Skeletal muscle satellite cell (primary cell): ENCODE measurements at regions not wholly inside any gene's neighbourhood (a gene's known extent, or its start where the extent isn't known, plus 50 kb on each side); places are given as distances from the start of the nearest gene placed in this dataset.

Source experiments
- H3K27me3 ChIP-seq: 2 replicates; pipeline ENCODE4 v1.7.0; 2013; ENCODE audit warnings: low read length; ENCODE audit not compliant: control insufficient read depth, insufficient read depth
- H3K36me3 ChIP-seq: 2 replicates; pipeline ENCODE4 v1.7.0; 2013; ENCODE audit warnings: mild to moderate bottlenecking, control low read depth, low read length; ENCODE audit not compliant: insufficient read depth
- H3K4me1 ChIP-seq: 2 replicates; pipeline ENCODE4 v1.7.0; 2013; ENCODE audit warnings: low read length; ENCODE audit not compliant: control insufficient read depth, insufficient read depth
- H3K4me2 ChIP-seq: 2 replicates; pipeline ENCODE4 v1.7.0; 2013; ENCODE audit warnings: mild to moderate bottlenecking, low read length
- H3K4me3 ChIP-seq: 2 replicates; pipeline ENCODE4 v1.7.0; 2013; ENCODE audit warnings: low read length
- H3K9ac ChIP-seq: 2 replicates; pipeline ENCODE4 v1.7.0; 2013; ENCODE audit warnings: mild to moderate bottlenecking, low read depth, low read length, moderate library complexity
- H3K9me3 ChIP-seq: replicated peaks from 2 replicates; pipeline ENCODE4 v1.7.0; 2013; ENCODE audit warnings: mild to moderate bottlenecking, control low read depth, low read length

DNA sequence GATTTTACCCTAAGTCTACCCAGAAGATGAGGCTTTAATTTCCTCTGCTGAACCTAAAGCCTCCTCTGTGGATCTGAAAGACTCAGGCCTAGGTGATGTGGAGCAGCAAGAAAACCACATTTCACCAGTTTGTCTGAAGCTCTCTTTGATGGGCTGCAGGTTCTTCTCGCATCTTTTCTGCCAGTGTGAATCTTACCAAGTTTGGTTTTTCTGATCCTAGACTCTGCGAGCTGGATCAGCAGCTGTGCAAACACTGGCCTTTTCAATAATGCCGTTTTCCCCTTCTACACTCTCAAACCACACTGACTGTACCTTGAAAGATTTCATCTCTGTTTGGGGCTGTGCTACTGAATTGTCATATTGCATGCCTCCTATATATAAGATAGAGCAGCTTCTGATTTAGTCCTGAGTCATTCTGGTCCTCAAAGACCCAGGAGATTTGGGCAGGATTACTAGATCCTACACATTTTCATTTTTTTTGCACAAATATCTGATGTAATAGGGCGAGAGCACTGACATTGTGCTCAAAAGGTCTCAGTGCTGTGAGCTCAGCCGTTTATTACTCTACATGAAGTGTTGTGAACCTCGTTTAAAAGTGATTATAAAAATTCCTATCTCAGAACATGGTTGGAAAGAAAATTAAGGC, 133.6 kb upstream of the FAM9C start:
- H3K4me2 ChIP-seq, result no peak overlapping the region
- H3K36me3 ChIP-seq, result no peaks in the 10 kb centered on the region
- H3K4me1 ChIP-seq, result peaks cover 4% of the 10 kb centered on the region
- no peaks in the 10 kb centered on the region for H3K27me3 ChIP-seq
- H3K9me3 ChIP-seq, result no peaks in the 10 kb centered on the region
- H3K9ac ChIP-seq, result no peak overlapping the region
- H3K4me3 ChIP-seq, result no peak overlapping the region

- H3K36me3 ChIP-seq, result no peaks in the 10 kb centered on the region
- H3K9ac ChIP-seq, result no peak overlapping the region
- H3K27me3 ChIP-seq, result no peaks in the 10 kb centered on the region
- H3K4me3 ChIP-seq, result no peak overlapping the region
- H3K4me2 ChIP-seq, result no peak overlapping the region
- no peaks in the 10 kb centered on the region for H3K4me1 ChIP-seq
- H3K9me3 ChIP-seq, result no peaks in the 10 kb centered on the region
Measured at GRCh38 chrX:13175056-13175455, 130.6 kb upstream of the FAM9C start.

DNA sequence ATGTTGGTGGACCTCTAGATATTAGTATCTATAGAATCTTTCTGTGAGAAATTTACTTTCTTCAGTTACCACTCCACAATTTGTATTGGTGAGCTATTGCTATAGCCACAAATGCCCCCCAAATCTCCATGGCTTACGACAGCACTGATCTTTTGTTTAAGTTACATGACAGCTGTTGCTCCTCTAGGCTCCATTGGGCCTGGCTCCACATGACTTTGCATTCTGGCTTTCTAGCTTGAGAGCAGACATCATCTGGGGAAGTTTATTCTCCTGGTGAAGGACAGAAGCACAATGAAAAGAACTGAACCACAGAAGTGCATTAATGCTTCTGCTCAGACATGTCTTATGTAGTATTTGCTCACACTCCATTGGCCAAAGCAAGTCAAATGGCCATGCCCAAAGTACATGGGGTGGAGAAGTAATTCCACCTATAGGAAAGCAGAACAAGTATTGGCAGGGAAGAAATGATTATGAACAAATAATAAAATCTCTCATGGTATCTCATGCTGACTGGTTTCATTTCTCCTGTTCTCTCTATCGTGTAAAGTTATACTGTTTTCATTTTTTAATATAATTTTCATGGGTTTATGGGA, 126.6 kb upstream of the FAM9C start:
- H3K4me1 ChIP-seq, result peaks cover 7% of the 10 kb centered on the region
- H3K9ac ChIP-seq, result no peak overlapping the region
- no peaks in the 10 kb centered on the region for H3K36me3 ChIP-seq
- no peak overlapping the region for H3K4me2 ChIP-seq
- H3K4me3 ChIP-seq, result no peak overlapping the region
- H3K9me3 ChIP-seq, result no peaks in the 10 kb centered on the region
- no peaks in the 10 kb centered on the region for H3K27me3 ChIP-seq

GRCh38 chrX:13169684-13170083, 125.3 kb upstream of the FAM9C start:
- no peak overlapping the region for H3K4me3 ChIP-seq
- H3K36me3 ChIP-seq, result no peaks in the 10 kb centered on the region
- no peaks in the 10 kb centered on the region for H3K9me3 ChIP-seq
- H3K4me1 ChIP-seq, result peaks cover 7% of the 10 kb centered on the region
- no peaks in the 10 kb centered on the region for H3K27me3 ChIP-seq
- no peak overlapping the region for H3K4me2 ChIP-seq
- no peak overlapping the region for H3K9ac ChIP-seq

DNA sequence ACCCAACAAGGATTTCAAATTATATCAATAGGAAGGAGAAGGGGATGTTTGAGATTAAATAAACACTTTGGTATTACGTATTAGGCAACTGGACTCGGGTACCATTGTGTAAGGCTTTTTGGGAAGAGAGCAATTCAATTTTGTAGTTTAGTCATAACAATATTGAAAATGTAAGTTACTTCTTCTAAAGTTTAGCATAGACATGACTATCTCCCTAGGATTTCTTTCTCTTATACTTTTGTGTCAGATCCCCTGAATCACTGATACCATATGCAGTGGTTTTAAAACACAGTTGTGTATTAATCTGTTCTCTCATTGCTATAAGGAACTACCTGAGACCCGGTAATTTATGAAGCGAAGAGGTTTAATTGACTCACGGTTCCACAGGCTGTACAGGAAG, 123.8 kb upstream of the FAM9C start:
- Histone ChIP-seq H3K27me3 (no peaks in the 10 kb centered on the region), H3K4me2 (no peak overlapping the region), H3K9me3 (no peaks in the 10 kb centered on the region), H3K36me3 (no peaks in the 10 kb centered on the region), H3K4me3 (no peak overlapping the region), H3K9ac (no peak overlapping the region), H3K4me1 (peaks cover 7% of the 10 kb centered on the region)

DNA sequence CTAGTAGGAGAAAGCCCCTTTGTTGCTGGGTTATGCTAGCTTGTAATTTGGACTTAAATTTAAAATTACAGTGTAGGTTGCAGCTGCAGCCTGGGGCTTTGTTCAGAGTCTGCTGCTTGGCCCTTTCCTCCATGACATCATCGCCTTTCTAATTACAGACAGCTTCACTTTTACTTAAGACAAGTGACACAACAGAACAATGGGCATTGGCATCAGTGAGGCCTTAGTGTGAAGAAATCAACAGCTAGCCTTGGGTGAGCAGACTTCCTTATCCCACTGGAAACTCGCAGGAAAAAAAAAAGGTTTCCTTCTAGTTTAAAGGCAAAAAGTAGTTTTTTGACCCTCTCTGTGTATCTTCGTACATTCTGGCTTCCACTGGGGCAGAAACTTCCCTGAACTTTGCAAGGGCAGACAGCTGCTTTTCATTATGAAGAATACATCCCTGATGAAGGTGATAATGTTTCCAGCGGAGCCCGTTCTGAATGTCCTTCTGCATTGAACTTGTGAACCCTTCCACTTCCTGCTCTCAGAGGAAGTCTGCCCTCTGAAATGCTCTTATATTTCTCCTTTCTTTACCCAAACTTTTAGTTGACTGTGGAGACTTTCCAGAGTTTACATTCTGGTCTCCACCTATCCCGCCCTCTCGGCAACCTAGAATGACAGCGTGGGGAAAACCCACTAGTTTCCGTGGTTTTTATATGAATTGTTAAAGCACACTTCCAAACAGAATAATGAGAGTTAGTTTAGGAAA, 123.2 kb upstream of the FAM9C start:
- Histone ChIP-seq H3K9ac (no peak overlapping the region), H3K36me3 (no peaks in the 10 kb centered on the region), H3K4me1 (peaks cover 7% of the 10 kb centered on the region), H3K4me2 (peak overlapping the region; percentile 9), H3K27me3 (no peaks in the 10 kb centered on the region), H3K4me3 (no peak overlapping the region), H3K9me3 (no peaks in the 10 kb centered on the region)

DNA sequence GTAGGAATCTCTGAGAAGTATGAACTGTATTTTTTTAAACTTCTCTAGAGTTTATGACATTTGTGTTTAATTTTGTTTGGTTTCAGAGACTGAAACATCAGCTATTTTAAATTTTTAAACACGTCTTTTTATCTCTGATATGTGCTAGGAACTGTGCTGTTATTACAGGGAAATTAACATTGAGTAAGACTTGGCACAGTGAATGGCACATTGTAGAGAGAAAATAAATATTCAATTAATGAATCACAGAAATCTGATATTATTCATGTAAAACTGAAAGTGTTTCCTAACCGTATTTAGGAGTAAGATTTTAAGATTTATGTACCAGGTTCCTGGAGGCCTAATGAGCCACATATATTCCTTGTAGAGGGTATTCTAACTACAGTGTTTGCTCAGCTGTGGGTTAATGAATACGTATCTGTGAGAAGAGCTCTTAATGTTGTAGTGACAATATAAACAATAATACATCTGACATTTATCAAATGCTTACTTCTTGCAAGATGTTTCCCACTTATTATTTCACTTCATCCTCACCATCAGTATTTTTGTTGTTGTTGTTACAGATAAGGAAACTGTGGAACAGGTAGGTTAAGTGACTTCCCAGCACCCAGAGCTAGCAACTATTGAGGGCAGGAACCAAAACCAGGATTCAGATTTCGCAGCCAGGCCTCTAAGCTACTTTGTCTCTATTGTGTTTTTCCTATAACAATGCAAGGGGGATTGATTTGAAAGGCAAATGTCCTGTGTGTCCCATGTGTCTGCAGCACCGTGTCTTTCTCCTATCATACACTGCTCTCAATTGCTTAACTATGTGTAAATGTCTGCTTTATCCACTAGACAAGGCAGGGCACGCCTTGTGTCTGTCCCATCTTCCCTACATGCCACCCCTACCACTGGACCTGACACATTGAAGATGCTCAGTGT, 121.1 kb upstream of the FAM9C start:
- H3K4me1 ChIP-seq, result peaks cover 7% of the 10 kb centered on the region
- no peaks in the 10 kb centered on the region for H3K27me3 ChIP-seq
- H3K4me2 ChIP-seq, result no peak overlapping the region
- no peaks in the 10 kb centered on the region for H3K36me3 ChIP-seq
- no peak overlapping the region for H3K4me3 ChIP-seq
- no peak overlapping the region for H3K9ac ChIP-seq
- no peaks in the 10 kb centered on the region for H3K9me3 ChIP-seq

DNA sequence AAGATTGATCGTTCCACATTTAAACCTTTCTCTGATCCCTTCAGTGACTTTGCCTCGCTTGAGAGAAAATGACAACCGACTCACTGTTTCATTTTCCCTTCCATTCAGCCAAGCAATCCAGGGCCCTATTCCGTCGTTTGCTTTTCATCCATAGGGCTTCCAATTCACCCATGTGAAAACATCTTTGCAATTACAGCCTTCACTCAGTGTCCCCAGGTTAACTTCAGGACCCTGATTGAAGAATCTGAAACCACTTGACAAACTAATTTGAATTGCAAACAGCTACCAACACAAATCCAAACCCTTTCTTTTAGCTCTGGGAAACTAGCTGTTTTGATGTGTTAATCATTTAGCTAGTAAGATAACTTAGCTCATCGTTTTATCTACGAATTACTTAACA, 120.2 kb upstream of the FAM9C start:
- Histone ChIP-seq H3K4me1 (peaks cover 7% of the 10 kb centered on the region), H3K9me3 (no peaks in the 10 kb centered on the region), H3K36me3 (no peaks in the 10 kb centered on the region), H3K4me2 (no peak overlapping the region), H3K9ac (no peak overlapping the region), H3K27me3 (no peaks in the 10 kb centered on the region), H3K4me3 (no peak overlapping the region)

GRCh38 chrX:13162772-13163410, 118.5 kb upstream of the FAM9C start:
- Histone ChIP-seq H3K4me1 (peaks cover 7% of the 10 kb centered on the region), H3K9ac (no peak overlapping the region), H3K4me3 (no peak overlapping the region), H3K27me3 (no peaks in the 10 kb centered on the region), H3K4me2 (no peak overlapping the region), H3K9me3 (no peaks in the 10 kb centered on the region), H3K36me3 (no peaks in the 10 kb centered on the region)

- Histone ChIP-seq H3K4me3 (no peak overlapping the region), H3K4me1 (no peaks in the 10 kb centered on the region), H3K4me2 (no peak overlapping the region), H3K9ac (no peak overlapping the region), H3K27me3 (no peaks in the 10 kb centered on the region), H3K9me3 (no peaks in the 10 kb centered on the region), H3K36me3 (no peaks in the 10 kb centered on the region)
Measured at GRCh38 chrX:13159886-13160285, 115.5 kb upstream of the FAM9C start.

DNA sequence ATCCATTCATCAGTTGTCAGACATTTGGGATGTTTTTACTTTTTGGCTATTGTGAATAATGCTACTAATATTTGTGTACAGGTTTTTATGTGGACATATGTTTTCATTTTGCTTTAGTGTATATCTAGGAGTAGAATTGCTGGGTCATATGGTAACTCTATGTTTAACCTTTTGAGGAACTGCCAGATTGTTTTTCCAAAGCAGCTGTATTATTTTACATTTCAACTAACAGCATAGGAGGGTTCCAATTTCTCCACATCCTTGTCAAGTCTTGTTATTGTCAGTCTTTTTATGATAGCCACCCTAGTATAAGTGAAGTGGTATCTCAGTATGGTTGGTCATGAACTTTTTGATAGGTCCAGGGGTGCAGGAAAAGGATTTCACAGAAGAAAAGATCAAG, 114.5 kb upstream of the FAM9C start:
- Histone ChIP-seq H3K36me3 (no peaks in the 10 kb centered on the region), H3K9ac (no peak overlapping the region), H3K4me2 (no peak overlapping the region), H3K9me3 (peaks cover 6% of the 10 kb centered on the region), H3K4me1 (no peaks in the 10 kb centered on the region), H3K27me3 (no peaks in the 10 kb centered on the region), H3K4me3 (no peak overlapping the region)
